K562 (cell line): ENCODE measurements at regions not wholly inside any gene's neighbourhood (a gene's known extent, or its start where the extent isn't known, plus 50 kb on each side); places are given as distances from the start of the nearest gene placed in this dataset.

ENCODE experiments used
- ATAC-seq: fragments of 200-7000 bp; cut with Tn5 transposase; 3 replicates; pipeline ENCODE4 v1.9.1; 2020; ENCODE audit warnings: moderate library complexity
- BruUV-seq: library from RNA; stranded (reverse); fragments of 400-500 nt; replicated peaks from 2 replicates; lab custom pipeline; 2021; lab: Mats Ljungman, UMichigan
- CTCF ChIA-PET: fragments of 300-600 bp; formaldehyde crosslinking; extraction: SDS; loops from one replicate; lab custom pipeline; 2021; ENCODE audit warnings: low intra/inter-chr PET ratio; lab: Yijun Ruan, JAX
- POLR2A ChIA-PET: fragments of 300-600, 350-650 bp; sonication (Branson Sonifier 250); formaldehyde crosslinking; extraction: SDS; loops from one replicate; lab custom pipeline; 2021; ENCODE audit warnings: antibody characterized with exemption, inconsistent platforms; lab: Yijun Ruan, JAX
- DNase-seq, 4 experiments: peaks; one replicate each; pipeline versions ENCODE4 v3.0.0 to v3.0.0-alpha.2; 2011 to 2018; ENCODE audit warnings: low spot score in 3 of 4, mixed read lengths in 3 of 4; ENCODE audit errors: extremely low read depth in 1 of 4
- FAIRE-seq: peaks from 2 replicates; lab custom pipeline; 2011; peaks lifted over from hg19 to GRCh38; lab: Jason Lieb, UNC
- H2AFZ ChIP-seq: 2 replicates; pipeline ENCODE4 v1.6.0; 2011; ENCODE audit warnings: low read depth, low read length, control low read depth, inconsistent platforms
- H3K27ac ChIP-seq: fragments of 200-600 bp; 3 replicates; pipeline ENCODE4 v1.8.0; 2011; ENCODE audit warnings: low read depth, mild to moderate bottlenecking, control low read depth, inconsistent platforms, low read length, moderate library complexity, mixed read lengths; ENCODE audit errors: extremely low read depth
- H3K27me3 ChIP-seq, 2 experiments: fragments of 300-600 bp in 1 of 2; 2 replicates in 1 of 2; 3 replicates in 1 of 2; pipeline versions ENCODE4 v1.6.0 to v1.8.0; 2011; ENCODE audit warnings: inconsistent platforms in 2 of 2, low read length in 2 of 2, mild to moderate bottlenecking in 1 of 2, mixed read lengths in 1 of 2, moderate library complexity in 1 of 2; ENCODE audit not compliant: control insufficient read depth in 2 of 2, insufficient read depth in 2 of 2
- H3K36me3 ChIP-seq: fragments of 300-600 bp; 3 replicates; pipeline ENCODE4 v1.8.0; 2011; ENCODE audit warnings: mild to moderate bottlenecking, low read length, inconsistent platforms; ENCODE audit not compliant: control insufficient read depth, insufficient read depth
- H3K4me1 ChIP-seq, 2 experiments: fragments of 200-600 bp in 1 of 2; replicated peaks in 1 of 2; 2 replicates in 1 of 2; 3 replicates in 1 of 2; pipeline versions ENCODE4 v1.5.1 to v1.8.0; 2011; ENCODE audit warnings: inconsistent platforms in 2 of 2, low read length in 2 of 2, mild to moderate bottlenecking in 1 of 2, mixed read lengths in 1 of 2, moderate library complexity in 1 of 2; ENCODE audit not compliant: control insufficient read depth in 2 of 2, insufficient read depth in 2 of 2
- H3K4me2 ChIP-seq: 2 replicates; pipeline ENCODE4 v1.6.1; 2011; ENCODE audit warnings: low read length, control low read depth, inconsistent platforms, mixed read lengths; ENCODE audit not compliant: insufficient read depth
- H3K4me3 ChIP-seq: fragments of 200-600 bp; sonication (generic), shearing (Covaris generic); 2 replicates; pipeline ENCODE4 v1.5.1; 2016; ENCODE audit warnings: control low read depth, inconsistent platforms
- H3K79me2 ChIP-seq: fragments of 200-600 bp; 3 replicates; pipeline ENCODE4 v1.8.0; 2011; ENCODE audit warnings: low read length, inconsistent platforms; ENCODE audit not compliant: control insufficient read depth, insufficient read depth
- H3K9ac ChIP-seq, 2 experiments: 2 replicates each; pipeline versions ENCODE4 v1.6.0 to v1.6.1; 2011; ENCODE audit warnings: low read depth in 2 of 2, low read length in 2 of 2, control low read depth in 1 of 2, inconsistent platforms in 1 of 2, mild to moderate bottlenecking in 1 of 2, mixed read lengths in 1 of 2; ENCODE audit not compliant: insufficient read depth in 1 of 2
- H3K9me1 ChIP-seq: one replicate; pipeline ENCODE4 v1.6.0; 2011; ENCODE audit warnings: inconsistent platforms, mild to moderate bottlenecking, low read length, moderate library complexity; ENCODE audit not compliant: control insufficient read depth, insufficient read depth
- H3K9me3 ChIP-seq: replicated peaks from 2 replicates; pipeline ENCODE4 v1.5.1; 2011; ENCODE audit warnings: low read depth, low read length, inconsistent platforms; ENCODE audit not compliant: control insufficient read depth, insufficient read depth
- H4K20me1 ChIP-seq: replicated peaks from 2 replicates; pipeline ENCODE4 v1.6.1; 2011; ENCODE audit warnings: low read length, inconsistent platforms, mixed read lengths; ENCODE audit not compliant: control insufficient read depth, insufficient read depth
- FOXJ2 ChIP-seq: fragments of 200-800 bp; sonication (Bioruptor generic); IDR thresholded peaks from 2 replicates; pipeline ENCODE4 v1.6.1; 2016; ENCODE audit warnings: missing genetic modification characterization, missing compliant biosample characterization
- MAFG ChIP-seq: fragments of 450-650 bp; conservative IDR thresholded peaks from 2 replicates; pipeline ENCODE4 v1.6.1; 2016; ENCODE audit warnings: missing genetic modification characterization, missing compliant biosample characterization
- MGA ChIP-seq: fragments of 450-650 bp; IDR thresholded peaks from 2 replicates; pipeline ENCODE4 v1.6.1; 2016; ENCODE audit warnings: mild to moderate bottlenecking, moderate library complexity
- SUPT5H ChIP-seq: fragments of 450-650 bp; IDR thresholded peaks from 2 replicates; pipeline ENCODE4 v1.6.1; 2016
- ZNF316 ChIP-seq: fragments of 450-650 bp; IDR thresholded peaks from 2 replicates; pipeline ENCODE4 v1.6.1; 2016
- WGBS: fragments of 100-300 bp; shearing (Covaris generic); methylation state at CpG from one replicate; pipeline ENCODE4 v1.1.6; 2016; ENCODE audit warnings: low coverage, mixed read lengths; ENCODE audit not compliant: insufficient coverage; ENCODE audit errors: missing lambda C conversion rate; 5-methylcytosine and 5-hydroxymethylcytosine counted together
- in situ Hi-C: fragments of 300-500 bp; cut with MboI; formaldehyde crosslinking; loops from 4 replicates; pipeline ENCODE4 v1.15.0; 2018; ENCODE audit warnings: inconsistent platforms, mixed read lengths
- intact Hi-C: fragments of 100-400 bp; cut with micrococcal nuclease; formaldehyde crosslinking; loops from 2 replicates; pipeline ENCODE4 v1.14.2; 2022
- TF ChIP-seq, protein P1 (sequence below), 2 experiments: fragments of 250-450 bp in 1 of 2; fragments of 450-650 bp in 1 of 2; sonication (Bioruptor Pico) in 1 of 2; IDR thresholded peaks; 2 replicates each; pipeline versions ENCODE4 v1.6.1 to v1.8.0; 2016 to 2021; ENCODE audit warnings: mild to moderate bottlenecking in 2 of 2, moderate library complexity in 2 of 2, missing compliant biosample characterization in 1 of 2, missing genetic modification characterization in 1 of 2

- intact Hi-C loops (no loop called here), in situ Hi-C loops (no loop called here)
- H3K4me1 ChIP-seq = peaks cover 0 to 5% of the 10 kb centered on the region in 2 experiments; a peak in 2 of 5 replicates
- no peak for DNase-seq
- no peaks in the 10 kb centered on the region for H3K9me1 ChIP-seq
- no peak for FAIRE-seq
- no peak overlapping the region for H3K4me3 ChIP-seq
- no TSS peak for BruUV-seq
- peaks cover 6 to 62% of the 10 kb centered on the region in 2 experiments; a peak in 3 of 5 replicates for H3K27me3 ChIP-seq
- no peak overlapping the region for H2AFZ ChIP-seq
- no peak overlapping the region for H3K9ac ChIP-seq
- no peaks in the 10 kb centered on the region for H3K79me2 ChIP-seq
- no peak for ATAC-seq
- H4K20me1 ChIP-seq = no peaks in the 10 kb centered on the region
- no peak overlapping the region for H3K27ac ChIP-seq
- no peaks in the 10 kb centered on the region for H3K9me3 ChIP-seq
- 0% methylated on average over 2 of the region's 2 CpGs for WGBS
- TF ChIP-seq ZNF316 (peak; percentile 23; the same call in 1 of the 2 replicates), SUPT5H (no peak), FOXJ2 (tag) (no peak), MGA (no peak), MAFG (0 out of 2 replicates have a peak, but pooled peaks have one; percentile 12)
- TF ChIP-seq, protein P1, sequence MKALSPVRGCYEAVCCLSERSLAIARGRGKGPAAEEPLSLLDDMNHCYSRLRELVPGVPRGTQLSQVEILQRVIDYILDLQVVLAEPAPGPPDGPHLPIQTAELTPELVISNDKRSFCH (CRISPR knock-in tag; IDR thresholded peaks at IDR 0.05) = no peak
- TF ChIP-seq, protein P1 (tag; IDR thresholded peaks at IDR 0.05) = no peak
- POLR2A ChIA-PET = interaction anchor here (0.8 to 1.2 kb wide), 2 partner anchors 9 to 10 kb away, joined by 3 to 4 read pairs; no protein-coding TSS in a partner anchor
- CTCF ChIA-PET = no interaction called here
- no peak overlapping the region for H3K4me2 ChIP-seq
- no peaks in the 10 kb centered on the region for H3K36me3 ChIP-seq
Measured at GRCh38 chr2:120979398-120979797, 243.7 kb downstream of the GLI2 start.
